K562 (cell line): ENCODE measurements at regions not wholly inside any gene's neighbourhood (a gene's known extent, or its start where the extent isn't known, plus 50 kb on each side); places are given as distances from the start of the nearest gene placed in this dataset.
"Not testable (repeated sequence)": the region's sequence is repeated elsewhere in the genome, so short reads cannot be mapped to it uniquely, and the experiment has no call there.

Experiments used
- ATAC-seq: fragments of 200-7000 bp; cut with Tn5 transposase; 3 replicates; pipeline ENCODE4 v1.9.1; 2020; ENCODE audit warnings: moderate library complexity
- BruUV-seq: library from RNA; stranded (reverse); fragments of 400-500 nt; replicated peaks from 2 replicates; lab custom pipeline; 2021; lab: Mats Ljungman, UMichigan
- CTCF ChIA-PET: fragments of 300-600 bp; formaldehyde crosslinking; extraction: SDS; loops from one replicate; lab custom pipeline; 2021; ENCODE audit warnings: low intra/inter-chr PET ratio; lab: Yijun Ruan, JAX
- POLR2A ChIA-PET: fragments of 300-600, 350-650 bp; sonication (Branson Sonifier 250); formaldehyde crosslinking; extraction: SDS; loops from one replicate; lab custom pipeline; 2021; ENCODE audit warnings: antibody characterized with exemption, inconsistent platforms; lab: Yijun Ruan, JAX
- DNase-seq, 4 experiments: peaks; one replicate each; pipeline versions ENCODE4 v3.0.0 to v3.0.0-alpha.2; 2011 to 2018; ENCODE audit warnings: low spot score in 3 of 4, mixed read lengths in 3 of 4; ENCODE audit errors: extremely low read depth in 1 of 4
- FAIRE-seq: peaks from 2 replicates; lab custom pipeline; 2011; peaks lifted over from hg19 to GRCh38; lab: Jason Lieb, UNC
- H2AFZ ChIP-seq: 2 replicates; pipeline ENCODE4 v1.6.0; 2011; ENCODE audit warnings: low read depth, low read length, control low read depth, inconsistent platforms
- H3K27ac ChIP-seq: fragments of 200-600 bp; 3 replicates; pipeline ENCODE4 v1.8.0; 2011; ENCODE audit warnings: low read depth, mild to moderate bottlenecking, control low read depth, inconsistent platforms, low read length, moderate library complexity, mixed read lengths; ENCODE audit errors: extremely low read depth
- H3K27me3 ChIP-seq, 2 experiments: fragments of 300-600 bp in 1 of 2; 2 replicates in 1 of 2; 3 replicates in 1 of 2; pipeline versions ENCODE4 v1.6.0 to v1.8.0; 2011; ENCODE audit warnings: inconsistent platforms in 2 of 2, low read length in 2 of 2, mild to moderate bottlenecking in 1 of 2, mixed read lengths in 1 of 2, moderate library complexity in 1 of 2; ENCODE audit not compliant: control insufficient read depth in 2 of 2, insufficient read depth in 2 of 2
- H3K36me3 ChIP-seq: fragments of 300-600 bp; 3 replicates; pipeline ENCODE4 v1.8.0; 2011; ENCODE audit warnings: mild to moderate bottlenecking, low read length, inconsistent platforms; ENCODE audit not compliant: control insufficient read depth, insufficient read depth
- H3K4me1 ChIP-seq, 2 experiments: fragments of 200-600 bp in 1 of 2; replicated peaks in 1 of 2; 2 replicates in 1 of 2; 3 replicates in 1 of 2; pipeline versions ENCODE4 v1.5.1 to v1.8.0; 2011; ENCODE audit warnings: inconsistent platforms in 2 of 2, low read length in 2 of 2, mild to moderate bottlenecking in 1 of 2, mixed read lengths in 1 of 2, moderate library complexity in 1 of 2; ENCODE audit not compliant: control insufficient read depth in 2 of 2, insufficient read depth in 2 of 2
- H3K4me2 ChIP-seq: 2 replicates; pipeline ENCODE4 v1.6.1; 2011; ENCODE audit warnings: low read length, control low read depth, inconsistent platforms, mixed read lengths; ENCODE audit not compliant: insufficient read depth
- H3K4me3 ChIP-seq: fragments of 200-600 bp; sonication (generic), shearing (Covaris generic); 2 replicates; pipeline ENCODE4 v1.5.1; 2016; ENCODE audit warnings: control low read depth, inconsistent platforms
- H3K79me2 ChIP-seq: fragments of 200-600 bp; 3 replicates; pipeline ENCODE4 v1.8.0; 2011; ENCODE audit warnings: low read length, inconsistent platforms; ENCODE audit not compliant: control insufficient read depth, insufficient read depth
- H3K9ac ChIP-seq, 2 experiments: 2 replicates each; pipeline versions ENCODE4 v1.6.0 to v1.6.1; 2011; ENCODE audit warnings: low read depth in 2 of 2, low read length in 2 of 2, control low read depth in 1 of 2, inconsistent platforms in 1 of 2, mild to moderate bottlenecking in 1 of 2, mixed read lengths in 1 of 2; ENCODE audit not compliant: insufficient read depth in 1 of 2
- H3K9me1 ChIP-seq: one replicate; pipeline ENCODE4 v1.6.0; 2011; ENCODE audit warnings: inconsistent platforms, mild to moderate bottlenecking, low read length, moderate library complexity; ENCODE audit not compliant: control insufficient read depth, insufficient read depth
- H3K9me3 ChIP-seq: replicated peaks from 2 replicates; pipeline ENCODE4 v1.5.1; 2011; ENCODE audit warnings: low read depth, low read length, inconsistent platforms; ENCODE audit not compliant: control insufficient read depth, insufficient read depth
- H4K20me1 ChIP-seq: replicated peaks from 2 replicates; pipeline ENCODE4 v1.6.1; 2011; ENCODE audit warnings: low read length, inconsistent platforms, mixed read lengths; ENCODE audit not compliant: control insufficient read depth, insufficient read depth
- WGBS: fragments of 100-300 bp; shearing (Covaris generic); methylation state at CpG from one replicate; pipeline ENCODE4 v1.1.6; 2016; ENCODE audit warnings: low coverage, mixed read lengths; ENCODE audit not compliant: insufficient coverage; ENCODE audit errors: missing lambda C conversion rate; 5-methylcytosine and 5-hydroxymethylcytosine counted together
- in situ Hi-C: fragments of 300-500 bp; cut with MboI; formaldehyde crosslinking; loops from 4 replicates; pipeline ENCODE4 v1.15.0; 2018; ENCODE audit warnings: inconsistent platforms, mixed read lengths
- intact Hi-C: fragments of 100-400 bp; cut with micrococcal nuclease; formaldehyde crosslinking; loops from 2 replicates; pipeline ENCODE4 v1.14.2; 2022

DNA sequence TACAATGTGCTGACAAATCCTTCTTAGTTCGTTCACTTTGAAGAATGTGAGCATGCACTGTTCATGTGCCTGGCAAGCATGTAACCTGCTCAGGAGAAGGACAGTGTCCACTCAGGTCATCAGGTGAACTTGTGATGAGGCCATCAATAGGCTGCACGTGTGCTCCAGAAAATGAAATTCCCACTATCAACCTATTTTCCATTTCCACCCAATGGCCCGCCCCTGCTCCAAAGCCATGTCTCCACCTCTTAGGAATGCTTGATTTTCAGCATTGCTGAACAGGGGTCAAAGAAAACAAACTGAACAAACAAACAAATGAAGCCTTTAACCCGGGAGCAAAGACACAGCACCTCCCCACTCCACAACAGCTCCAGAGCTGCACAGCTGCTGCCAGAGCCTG, 563.2 kb downstream of the TUBA3C start:
- H2AFZ ChIP-seq, BruUV-seq, H3K4me2 ChIP-seq, CTCF ChIA-PET, intact Hi-C loops, H3K27me3 ChIP-seq, POLR2A ChIA-PET, H3K4me3 ChIP-seq, H3K9ac ChIP-seq, DNase-seq, FAIRE-seq, H3K9me1 ChIP-seq, H3K9me3 ChIP-seq, H3K4me1 ChIP-seq, H3K79me2 ChIP-seq, H3K36me3 ChIP-seq, in situ Hi-C loops, H4K20me1 ChIP-seq, ATAC-seq, H3K27ac ChIP-seq: not testable (repeated sequence)
- WGBS, result 0% methylated on average over 1 of the region's 4 CpGs

DNA sequence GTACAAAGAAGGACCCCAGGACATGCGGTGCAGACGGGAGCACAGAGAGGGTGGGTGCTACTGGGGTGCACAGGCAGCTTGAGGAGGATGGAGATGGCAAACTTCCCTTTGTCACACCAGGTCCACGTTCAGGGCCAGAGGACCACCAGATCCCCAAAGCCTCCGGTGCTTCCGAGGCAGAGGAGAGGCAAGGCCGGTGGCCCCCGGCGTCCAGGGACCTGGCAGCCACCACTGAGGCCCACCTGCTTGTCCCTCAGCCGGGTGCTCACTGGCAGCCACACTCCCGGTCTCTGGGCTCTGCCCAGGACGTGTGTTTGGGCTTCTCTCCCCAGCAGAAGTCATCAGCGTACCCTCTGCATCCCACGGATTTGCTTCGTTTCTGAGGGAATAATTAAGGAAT, 571.1 kb downstream of the TUBA3C start:
- H3K27ac ChIP-seq, H3K9me3 ChIP-seq, POLR2A ChIA-PET, H4K20me1 ChIP-seq, H2AFZ ChIP-seq, H3K4me3 ChIP-seq, FAIRE-seq, ATAC-seq, intact Hi-C loops, H3K79me2 ChIP-seq, H3K4me2 ChIP-seq, in situ Hi-C loops, H3K36me3 ChIP-seq, H3K27me3 ChIP-seq, H3K4me1 ChIP-seq, BruUV-seq, DNase-seq, H3K9me1 ChIP-seq, CTCF ChIA-PET, H3K9ac ChIP-seq: not testable (repeated sequence)
- WGBS, result 0% methylated on average over 4 of the region's 14 CpGs

GRCh38 chr13:18609371-18609770, 572.3 kb downstream of the TUBA3C start:
- in situ Hi-C loops, H3K4me3 ChIP-seq, BruUV-seq, CTCF ChIA-PET, H4K20me1 ChIP-seq, H3K27ac ChIP-seq, H3K9me1 ChIP-seq, H3K4me1 ChIP-seq, H3K36me3 ChIP-seq, H3K27me3 ChIP-seq, FAIRE-seq, DNase-seq, intact Hi-C loops, H3K9me3 ChIP-seq, H2AFZ ChIP-seq, POLR2A ChIA-PET, ATAC-seq, H3K4me2 ChIP-seq, H3K79me2 ChIP-seq, H3K9ac ChIP-seq: not testable (repeated sequence)
- WGBS, result no CpG with 5 or more reads among the region's 42 CpGs

DNA sequence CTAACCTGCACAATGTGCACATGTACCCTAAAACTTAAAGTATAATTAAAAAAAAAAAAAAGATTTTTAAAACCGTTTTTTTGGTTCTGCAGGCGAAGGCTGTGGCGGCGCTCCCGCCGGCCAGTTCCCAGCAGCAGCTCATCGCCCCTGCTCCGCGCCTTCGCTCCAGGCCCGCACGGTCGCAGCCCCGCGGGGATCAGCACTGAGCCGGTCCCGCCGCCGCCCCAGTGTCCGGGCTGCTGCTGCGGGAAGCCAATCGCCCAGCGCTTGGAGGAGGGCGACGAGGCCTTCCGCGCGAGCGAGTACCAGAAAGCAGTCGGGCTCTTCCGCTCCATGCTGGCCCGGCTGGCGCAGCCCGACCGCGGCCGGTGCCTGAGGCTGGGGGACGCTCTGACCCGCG, 572.8 kb downstream of the TUBA3C start:
- H3K36me3 ChIP-seq, POLR2A ChIA-PET, H3K9me3 ChIP-seq, H4K20me1 ChIP-seq, H3K79me2 ChIP-seq, intact Hi-C loops, H3K27me3 ChIP-seq, H3K4me2 ChIP-seq, BruUV-seq, H3K9ac ChIP-seq, CTCF ChIA-PET, H3K27ac ChIP-seq, H3K4me3 ChIP-seq, FAIRE-seq, H2AFZ ChIP-seq, H3K9me1 ChIP-seq, in situ Hi-C loops, H3K4me1 ChIP-seq, DNase-seq, ATAC-seq: not testable (repeated sequence)
- no CpG with 5 or more reads among the region's 40 CpGs for WGBS
